HepG2 (cell line): ENCODE measurements at regions not wholly inside any gene's neighbourhood (a gene's known extent, or its start where the extent isn't known, plus 50 kb on each side); places are given as distances from the start of the nearest gene placed in this dataset.

Experiments used
- CBX1 ChIP-seq: IDR thresholded peaks from one replicate; pipeline ENCODE4 v1.6.1; 2016; ENCODE audit warnings: antibody characterized with exemption, low read depth
- CENPT ChIP-seq: sonication (generic); formaldehyde crosslinking; IDR thresholded peaks from 2 replicates; pipeline ENCODE4 v1.8.0; 2022; ENCODE audit warnings: low read depth, mild to moderate bottlenecking, moderate library complexity, missing genetic modification reagents
- EZH2 ChIP-seq: conservative IDR thresholded peaks from 2 replicates; pipeline ENCODE4 v1.6.1; 2012; ENCODE audit warnings: mild to moderate bottlenecking, low read depth, low read length, moderate library complexity
- HOXD1 ChIP-seq: sonication (generic); formaldehyde crosslinking; IDR thresholded peaks from 2 replicates; pipeline ENCODE4 v1.5.0; 2020; ENCODE audit warnings: missing genetic modification reagents
- KLF13 ChIP-seq: sonication (generic); formaldehyde crosslinking; IDR thresholded peaks from 2 replicates; pipeline ENCODE4 v1.4.0; 2020; ENCODE audit warnings: mild to moderate bottlenecking, missing genetic modification reagents
- KLF16 ChIP-seq, 2 experiments: sonication (generic) in 1 of 2; formaldehyde crosslinking in 1 of 2; IDR thresholded peaks; 2 replicates each; pipeline versions ENCODE4 v1.6.1 to v1.8.0; 2016 to 2023; ENCODE audit warnings: missing genetic modification reagents in 2 of 2, missing compliant biosample characterization in 1 of 2
- RBFOX2 ChIP-seq: fragments of 200-400 bp; formaldehyde crosslinking; IDR thresholded peaks from 2 replicates; pipeline ENCODE4 v1.6.1; 2017; ENCODE audit warnings: low read depth, mild to moderate bottlenecking, low read length
- REST ChIP-seq, 2 experiments: IDR thresholded peaks; 2 replicates each; pipeline ENCODE4 v1.6.1; 2011 to 2012; ENCODE audit warnings: low read length in 2 of 2, borderline replicate concordance in 1 of 2, low read depth in 1 of 2, mild to moderate bottlenecking in 1 of 2, moderate library complexity in 1 of 2
- THRA ChIP-seq: sonication (generic); formaldehyde crosslinking; IDR thresholded peaks from 2 replicates; pipeline ENCODE4 v1.4.0; 2020; ENCODE audit warnings: missing genetic modification reagents, borderline replicate concordance
- ZBTB4 ChIP-seq: sonication (generic); formaldehyde crosslinking; IDR thresholded peaks from 2 replicates; pipeline ENCODE4 v1.4.0; 2020; ENCODE audit warnings: missing genetic modification reagents, mild to moderate bottlenecking, borderline replicate concordance
- ZFP90 ChIP-seq: sonication (generic); formaldehyde crosslinking; IDR thresholded peaks from 2 replicates; pipeline ENCODE4 v1.8.0; 2022; ENCODE audit warnings: missing genetic modification reagents, mild to moderate bottlenecking, inconsistent platforms, borderline replicate concordance
- ZNF263 ChIP-seq: sonication (generic); formaldehyde crosslinking; IDR thresholded peaks from 2 replicates; pipeline ENCODE4 v1.4.0; 2020; ENCODE audit warnings: missing genetic modification reagents
- ZNF441 ChIP-seq: sonication (generic); formaldehyde crosslinking; IDR thresholded peaks from 2 replicates; pipeline ENCODE4 v1.7.0; 2021; ENCODE audit warnings: missing genetic modification reagents, borderline replicate concordance
- ZNF670 ChIP-seq: sonication (generic); formaldehyde crosslinking; IDR thresholded peaks from 2 replicates; pipeline ENCODE4 v1.8.0; 2022; ENCODE audit warnings: mild to moderate bottlenecking, missing genetic modification reagents, borderline replicate concordance
- ZNF724P ChIP-seq: sonication (generic); formaldehyde crosslinking; IDR thresholded peaks from 2 replicates; pipeline ENCODE4 v1.8.0; 2022; ENCODE audit warnings: missing genetic modification reagents, borderline replicate concordance
- TF ChIP-seq, protein P1 (sequence below): sonication (generic); formaldehyde crosslinking; IDR thresholded peaks from 2 replicates; pipeline ENCODE4 v1.8.1; 2023; ENCODE audit warnings: missing genetic modification reagents, inconsistent platforms, borderline replicate concordance
- TF ChIP-seq, protein P2 (sequence below): sonication (generic); formaldehyde crosslinking; IDR thresholded peaks from 2 replicates; pipeline ENCODE4 v1.8.0; 2023; ENCODE audit warnings: mild to moderate bottlenecking, missing genetic modification reagents

- TF ChIP-seq ZBTB4 (CRISPR knock-in tag): no peak
- TF ChIP-seq REST (IDR thresholded peaks at IDR 0.05; ENCODE audit: borderline replicate concordance in 1 of 2, low read depth in 1 of 2, low read length in 2 of 2): peak in 1 of 2 experiments; percentile 29; a peak in 1 of 4 replicates
- TF ChIP-seq EZH2: no peak
- no peak for TF ChIP-seq CBX1
- no peak for TF ChIP-seq RBFOX2
- TF ChIP-seq KLF13 (CRISPR knock-in tag): no peak
- TF ChIP-seq, protein P1, sequence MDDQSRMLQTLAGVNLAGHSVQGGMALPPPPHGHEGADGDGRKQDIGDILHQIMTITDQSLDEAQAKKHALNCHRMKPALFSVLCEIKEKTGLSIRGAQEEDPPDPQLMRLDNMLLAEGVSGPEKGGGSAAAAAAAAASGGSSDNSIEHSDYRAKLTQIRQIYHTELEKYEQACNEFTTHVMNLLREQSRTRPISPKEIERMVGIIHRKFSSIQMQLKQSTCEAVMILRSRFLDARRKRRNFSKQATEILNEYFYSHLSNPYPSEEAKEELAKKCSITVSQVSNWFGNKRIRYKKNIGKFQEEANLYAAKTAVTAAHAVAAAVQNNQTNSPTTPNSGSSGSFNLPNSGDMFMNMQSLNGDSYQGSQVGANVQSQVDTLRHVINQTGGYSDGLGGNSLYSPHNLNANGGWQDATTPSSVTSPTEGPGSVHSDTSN (CRISPR knock-in tag): no peak
- no peak for TF ChIP-seq ZNF724P (CRISPR knock-in tag)
- TF ChIP-seq KLF16 (CRISPR knock-in tag; IDR thresholded peaks at IDR 0.05): no peak
- no peak for TF ChIP-seq CENPT
- no peak; the same call in 1 of the 2 replicates for TF ChIP-seq ZNF670 (CRISPR knock-in tag)
- peak; percentile 66; the same call in 1 of the 2 replicates for TF ChIP-seq ZNF441
- 0 out of 2 replicates have a peak, but pooled peaks have one; percentile 62 for TF ChIP-seq ZFP90 (CRISPR knock-in tag)
- peak; percentile 54; the same call in 1 of the 2 replicates for TF ChIP-seq ZNF263 (CRISPR knock-in tag)
- TF ChIP-seq HOXD1 (CRISPR knock-in tag): no peak
- TF ChIP-seq, protein P2, sequence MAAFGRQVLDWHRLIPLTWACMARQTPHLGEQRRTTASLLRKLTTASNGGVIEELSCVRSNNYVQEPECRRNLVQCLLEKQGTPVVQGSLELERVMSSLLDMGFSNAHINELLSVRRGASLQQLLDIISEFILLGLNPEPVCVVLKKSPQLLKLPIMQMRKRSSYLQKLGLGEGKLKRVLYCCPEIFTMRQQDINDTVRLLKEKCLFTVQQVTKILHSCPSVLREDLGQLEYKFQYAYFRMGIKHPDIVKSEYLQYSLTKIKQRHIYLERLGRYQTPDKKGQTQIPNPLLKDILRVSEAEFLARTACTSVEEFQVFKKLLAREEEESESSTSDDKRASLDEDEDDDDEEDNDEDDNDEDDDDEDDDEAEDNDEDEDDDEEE (CRISPR knock-in tag): no peak
- TF ChIP-seq THRA: peak; percentile 81; the same call in 1 of the 2 replicates
These were observed 93.8 kb downstream of the MAP3K8 start (continued) for GRCh38 chr10:30527623-30528428.
